Natural killer cell (primary cell): ENCODE measurements at regions not wholly inside any gene's neighbourhood (a gene's known extent, or its start where the extent isn't known, plus 50 kb on each side); places are given as distances from the start of the nearest gene placed in this dataset.

Source experiments
- ATAC-seq, 3 donors: fragments of 150-1000 bp in 2 of 3; fragments of 200-7000 bp in 1 of 3; cut with Tn5 transposase; 1 replicate in 1 of 3; 2 replicates in 2 of 3; pipeline ENCODE4 v1.10.0; 2021; ENCODE audit warnings: mild to moderate bottlenecking in 2 of 3, moderate library complexity in 2 of 3
- DNase-seq, 2 donors: peaks; one replicate each; pipeline versions ENCODE4 v3.0.0 to v3.0.0-alpha.2; 2013 to 2021; ENCODE audit warnings: mixed read lengths in 1 of 2
- H3K27ac ChIP-seq: one replicate; pipeline ENCODE4 v1.5.1; 2013; ENCODE audit warnings: mild to moderate bottlenecking, low read length
- H3K27me3 ChIP-seq: one replicate; pipeline ENCODE4 v1.6.1; 2013; ENCODE audit warnings: low read length; ENCODE audit not compliant: control insufficient read depth, insufficient read depth
- H3K36me3 ChIP-seq: one replicate; pipeline ENCODE4 v1.6.1; 2013; ENCODE audit warnings: low read length; ENCODE audit not compliant: control insufficient read depth, insufficient read depth
- H3K4me1 ChIP-seq: one replicate; pipeline ENCODE4 v1.6.1; 2013; ENCODE audit warnings: low read length; ENCODE audit not compliant: control insufficient read depth, insufficient read depth
- H3K4me3 ChIP-seq: one replicate; pipeline ENCODE4 v1.5.1; 2013; ENCODE audit warnings: low read length
- H3K9me3 ChIP-seq: one replicate; pipeline ENCODE4 v1.6.1; 2013; ENCODE audit warnings: low read length; ENCODE audit not compliant: control insufficient read depth, insufficient read depth
- H3K27ac Mint-ChIP-seq, 2 donors: one replicate each; pipeline ENCODE4 v1.8.0; 2022; ENCODE audit warnings: mild to moderate bottlenecking in 2 of 2, mixed read lengths in 2 of 2, moderate library complexity in 1 of 2
- H3K27me3 Mint-ChIP-seq, 2 donors: one replicate each; pipeline ENCODE4 v1.8.0; 2022; ENCODE audit warnings: low read depth in 2 of 2, mixed read lengths in 2 of 2
- H3K36me3 Mint-ChIP-seq: one replicate; pipeline ENCODE4 v1.8.0; 2022; ENCODE audit warnings: mixed read lengths
- H3K4me1 Mint-ChIP-seq, 2 donors: one replicate each; pipeline ENCODE4 v1.8.0; 2022; ENCODE audit warnings: mixed read lengths in 2 of 2
- H3K4me3 Mint-ChIP-seq: one replicate; pipeline ENCODE4 v1.8.0; 2022; ENCODE audit warnings: mild to moderate bottlenecking, moderate library complexity, mixed read lengths
- H3K9me3 Mint-ChIP-seq, 2 donors: one replicate each; pipeline ENCODE4 v1.8.0; 2022; ENCODE audit warnings: mixed read lengths in 2 of 2
- CTCF ChIP-seq: fragments of 200-600 bp; IDR thresholded peaks from one replicate; pipeline ENCODE4 v1.8.0; 2022; ENCODE audit warnings: antibody characterized with exemption
- WGBS: methylation state at CpG from one replicate; pipeline ENCODE4 v1.1.7; 2013; ENCODE audit warnings: missing lambda C conversion rate; ENCODE audit not compliant: insufficient coverage; 5-methylcytosine and 5-hydroxymethylcytosine counted together
- intact Hi-C: fragments of 100-400 bp; cut with micrococcal nuclease; formaldehyde crosslinking; loops from one replicate; pipeline ENCODE4 v1.14.2; 2022

- DNase-seq, result no peak
- no peaks in the 10 kb centered on the region for H3K9me3 Mint-ChIP-seq
- no peak for ATAC-seq
- no peak overlapping the region for H3K4me3 Mint-ChIP-seq
- H3K4me1 Mint-ChIP-seq, result no peaks in the 10 kb centered on the region
- Histone ChIP-seq H3K27ac (no peak overlapping the region), H3K4me1 (no peaks in the 10 kb centered on the region), H3K36me3 (no peaks in the 10 kb centered on the region), H3K27me3 (no peaks in the 10 kb centered on the region), H3K4me3 (no peak overlapping the region), H3K9me3 (no peaks in the 10 kb centered on the region)
- intact Hi-C loops, result no loop called here
- WGBS, result 84% methylated on average over 4 of the region's 4 CpGs
- TF ChIP-seq CTCF, result no peak
- no peak overlapping the region for H3K27ac Mint-ChIP-seq
- no peaks in the 10 kb centered on the region for H3K36me3 Mint-ChIP-seq
- H3K27me3 Mint-ChIP-seq, result peaks cover 13 to 24% of the 10 kb centered on the region in 2 donors
Observed at GRCh38 chr6:44635486-44635885, 248.0 kb downstream of the CDC5L start.

- intact Hi-C loops, result no loop called here
- no peak for TF ChIP-seq CTCF
Observed at GRCh38 chr6:44636561-44637248, 249.2 kb downstream of the CDC5L start.

GRCh38 chr6:44641344-44642031 is 254.0 kb downstream of the CDC5L start:
- no peak for TF ChIP-seq CTCF
- H3K4me3 ChIP-seq, result no peak overlapping the region
- no peaks in the 10 kb centered on the region for H3K4me1 ChIP-seq
- H3K27ac ChIP-seq, result no peak overlapping the region
- H3K36me3 ChIP-seq, result no peaks in the 10 kb centered on the region
- intact Hi-C loops, result no loop called here
- Mint-ChIP-seq H3K4me3 (no peak overlapping the region), H3K4me1 (no peaks in the 10 kb centered on the region), H3K27ac (no peak overlapping the region), H3K9me3 (no peaks in the 10 kb centered on the region), H3K27me3 (peaks cover 1 to 9% of the 10 kb centered on the region in 2 donors), H3K36me3 (no peaks in the 10 kb centered on the region)
- 86% methylated on average over 9 of the region's 10 CpGs for WGBS
- no peaks in the 10 kb centered on the region for H3K27me3 ChIP-seq
- no peaks in the 10 kb centered on the region for H3K9me3 ChIP-seq
- no peak for ATAC-seq
- no peak for DNase-seq

More at GRCh38 chr6:44636561-44637248, 249.2 kb downstream of the CDC5L start:
- H3K27ac Mint-ChIP-seq, result no peak overlapping the region
- H3K9me3 Mint-ChIP-seq, result no peaks in the 10 kb centered on the region
- no peaks in the 10 kb centered on the region for H3K9me3 ChIP-seq
- no peaks in the 10 kb centered on the region for H3K36me3 ChIP-seq
- no peak for ATAC-seq
- no peak overlapping the region for H3K4me3 ChIP-seq
- no peaks in the 10 kb centered on the region for H3K36me3 Mint-ChIP-seq
- H3K27me3 Mint-ChIP-seq, result peaks cover 12 to 13% of the 10 kb centered on the region in 2 donors
- no peak overlapping the region for H3K4me3 Mint-ChIP-seq
- H3K4me1 ChIP-seq, result no peaks in the 10 kb centered on the region
- no peak for DNase-seq
- 85% methylated on average over 14 of the region's 14 CpGs for WGBS
- H3K27ac ChIP-seq, result no peak overlapping the region
- H3K4me1 Mint-ChIP-seq, result no peaks in the 10 kb centered on the region
- H3K27me3 ChIP-seq, result no peaks in the 10 kb centered on the region
